Activated CD8-positive, alpha-beta memory T cell treated with anti-CD3 and anti-CD28 coated beads, Interleukin-2, amount 50 U/mL, for 24 hours (primary cell): ENCODE measurements at regions not wholly inside any gene's neighbourhood (a gene's known extent, or its start where the extent isn't known, plus 50 kb on each side); places are given as distances from the start of the nearest gene placed in this dataset.
"Not testable (repeated sequence)": the region's sequence is repeated elsewhere in the genome, so short reads cannot be mapped to it uniquely, and the experiment has no call there.

ENCODE experiments used
- DNase-seq: peaks from one replicate; pipeline ENCODE4 v3.0.0-alpha.2; 2020; ENCODE audit errors: extremely low read depth

DNA sequence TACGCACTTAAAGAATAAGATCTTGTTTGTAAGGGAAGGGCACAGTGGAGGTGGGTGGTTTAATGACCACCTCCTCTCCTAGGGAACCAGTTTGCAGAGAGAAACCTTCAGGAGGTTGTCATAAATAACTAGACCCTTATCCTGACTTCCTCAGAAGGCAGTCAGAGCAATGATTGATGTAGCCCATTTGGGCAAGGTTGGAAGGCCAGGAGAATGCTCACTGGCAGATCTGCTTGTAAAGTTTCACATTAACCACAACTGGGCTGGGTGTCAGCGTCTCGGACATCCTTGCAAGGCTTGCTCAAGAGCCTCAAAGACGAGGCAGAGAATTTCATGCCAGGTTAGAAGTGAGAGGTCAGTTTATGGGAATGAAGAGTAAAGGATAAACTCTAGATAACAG is 87.6 kb upstream of the TRABD2B start:
- DNase-seq = no peak

DNA sequence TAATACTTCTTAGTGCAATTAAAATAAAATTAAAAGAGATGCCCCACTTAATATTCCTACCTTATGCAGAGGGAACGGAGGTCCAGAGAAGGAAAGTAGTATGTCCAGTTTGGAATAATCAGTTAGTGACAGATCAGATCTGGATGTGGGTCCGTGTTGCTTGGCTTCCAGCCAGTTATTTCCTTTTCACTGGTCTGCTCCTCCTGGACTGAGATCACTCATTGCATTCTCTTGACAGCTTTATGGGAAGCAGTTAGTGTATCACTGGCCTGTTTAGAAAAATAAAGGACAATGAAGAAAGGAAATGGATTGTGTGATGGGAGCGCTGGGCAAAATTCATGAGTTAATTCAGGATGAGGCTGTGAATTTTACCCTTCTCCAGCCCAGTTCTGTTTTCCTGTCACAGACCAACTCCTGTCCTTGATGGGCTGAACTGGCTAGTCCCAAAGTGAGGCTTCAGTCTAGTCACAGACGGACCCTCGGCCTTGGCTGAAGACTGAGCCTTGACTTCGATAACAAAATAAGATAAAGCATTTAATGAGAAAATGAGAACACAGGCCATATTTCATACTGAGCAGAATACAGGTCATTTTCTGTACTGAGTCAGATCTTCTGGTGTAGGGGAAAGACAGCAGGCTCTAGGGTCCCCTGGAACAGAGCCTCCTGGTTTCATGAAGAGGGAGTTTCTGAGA is 85.2 kb upstream of the TRABD2B start:
- DNase-seq = no peak

DNA sequence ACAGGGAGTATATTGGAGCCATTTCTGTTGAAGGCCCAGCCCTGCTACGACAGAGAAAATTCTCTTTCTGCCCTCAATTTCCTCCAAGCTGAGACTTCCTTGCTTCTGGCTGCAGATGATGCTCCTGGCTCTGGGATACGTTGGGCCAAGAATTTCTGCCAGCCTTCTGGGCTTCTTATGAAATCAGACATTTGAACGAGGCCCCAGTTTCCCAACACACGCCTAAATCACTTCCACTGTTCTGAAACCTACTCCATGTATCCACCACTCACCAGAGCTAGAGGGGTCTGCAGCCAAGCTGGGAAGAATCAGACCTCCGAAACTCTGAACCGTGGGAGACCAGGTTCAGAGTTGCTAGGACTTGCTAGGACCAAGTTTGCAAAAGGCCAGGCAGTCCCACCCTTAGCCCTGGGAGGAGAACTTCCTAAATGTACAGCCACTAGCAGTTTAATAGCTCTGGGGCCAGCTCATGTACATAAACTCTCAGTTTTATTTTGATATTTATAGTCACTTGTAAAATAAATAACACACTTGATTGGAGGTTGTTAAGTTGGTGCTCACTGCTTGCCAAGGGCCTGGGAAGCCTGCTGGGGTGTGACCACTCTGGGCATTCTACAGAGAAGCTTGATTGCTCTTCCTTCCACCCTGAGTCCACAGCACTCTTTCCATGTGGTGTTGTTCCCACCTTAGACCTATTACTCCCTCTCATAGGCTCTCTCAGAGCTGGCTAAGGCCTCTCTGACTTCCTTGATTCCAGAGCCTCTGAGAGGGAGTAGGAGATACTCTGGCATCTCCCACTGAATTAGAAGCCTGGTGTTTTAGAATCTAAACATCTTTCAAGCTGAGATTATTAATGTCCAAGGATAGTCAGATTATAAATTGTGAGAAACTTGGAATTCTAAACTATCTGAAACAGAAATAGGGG is 83.4 kb upstream of the TRABD2B start:
- DNase-seq = no peak

DNA sequence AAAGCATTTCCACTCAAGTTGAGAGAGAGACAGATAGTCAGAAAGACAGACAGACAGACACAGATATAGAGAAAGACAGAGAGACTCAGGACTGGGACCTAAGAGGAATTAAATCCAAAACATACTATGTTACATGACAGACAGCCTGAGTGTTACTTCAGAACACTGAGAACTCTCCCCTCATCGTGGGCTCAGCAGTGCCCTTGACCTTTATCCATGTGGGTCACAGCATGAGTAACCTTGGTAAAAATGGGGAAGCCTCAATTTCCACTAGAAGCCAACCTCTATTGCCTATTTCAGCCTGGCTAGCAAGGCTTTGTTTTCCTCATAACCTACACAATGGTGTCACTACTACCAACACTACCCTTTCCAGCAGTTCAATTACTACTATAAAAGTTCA is 81.9 kb upstream of the TRABD2B start:
- DNase-seq = no peak

DNA sequence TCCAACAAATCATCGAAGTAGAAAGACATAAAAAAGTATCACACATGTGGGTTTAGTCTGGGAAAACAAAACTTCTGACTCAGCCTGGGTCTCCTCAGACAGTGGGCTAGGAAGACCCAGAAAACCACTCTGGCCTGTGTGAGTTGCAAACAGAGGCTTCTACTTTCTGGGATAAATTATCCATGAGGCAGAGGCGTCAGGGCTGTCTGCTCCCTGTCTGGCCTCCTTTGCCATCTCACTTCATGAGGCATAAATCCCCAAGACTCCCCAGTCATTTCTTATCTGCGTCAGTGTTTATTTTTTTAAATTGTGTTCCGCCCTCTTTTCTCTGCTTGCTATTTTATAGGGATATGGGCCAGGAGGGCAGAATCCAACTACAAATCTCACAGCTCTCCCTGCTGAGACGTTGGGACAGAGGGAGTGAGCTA is 80.6 kb upstream of the TRABD2B start:
- DNase-seq = no peak

DNA sequence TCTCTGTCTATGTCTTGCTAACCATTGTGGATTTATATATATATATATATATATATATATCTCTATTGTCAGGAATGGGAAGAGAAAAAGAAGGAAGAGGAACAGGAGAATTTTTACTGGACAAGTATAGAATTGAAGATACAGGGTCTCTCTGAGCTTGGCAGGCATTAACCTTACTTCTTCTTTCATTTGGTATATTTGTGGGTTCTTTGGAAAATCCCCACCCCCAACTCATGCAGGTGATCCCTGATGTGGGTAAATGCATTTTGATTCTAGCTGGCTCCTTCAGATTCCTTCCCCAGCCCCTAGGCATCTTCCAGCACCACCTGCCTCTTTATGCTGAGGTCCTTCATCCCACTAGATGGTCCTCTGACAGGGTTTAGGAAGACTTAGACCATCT is 78.8 kb upstream of the TRABD2B start:
- no peak for DNase-seq

DNA sequence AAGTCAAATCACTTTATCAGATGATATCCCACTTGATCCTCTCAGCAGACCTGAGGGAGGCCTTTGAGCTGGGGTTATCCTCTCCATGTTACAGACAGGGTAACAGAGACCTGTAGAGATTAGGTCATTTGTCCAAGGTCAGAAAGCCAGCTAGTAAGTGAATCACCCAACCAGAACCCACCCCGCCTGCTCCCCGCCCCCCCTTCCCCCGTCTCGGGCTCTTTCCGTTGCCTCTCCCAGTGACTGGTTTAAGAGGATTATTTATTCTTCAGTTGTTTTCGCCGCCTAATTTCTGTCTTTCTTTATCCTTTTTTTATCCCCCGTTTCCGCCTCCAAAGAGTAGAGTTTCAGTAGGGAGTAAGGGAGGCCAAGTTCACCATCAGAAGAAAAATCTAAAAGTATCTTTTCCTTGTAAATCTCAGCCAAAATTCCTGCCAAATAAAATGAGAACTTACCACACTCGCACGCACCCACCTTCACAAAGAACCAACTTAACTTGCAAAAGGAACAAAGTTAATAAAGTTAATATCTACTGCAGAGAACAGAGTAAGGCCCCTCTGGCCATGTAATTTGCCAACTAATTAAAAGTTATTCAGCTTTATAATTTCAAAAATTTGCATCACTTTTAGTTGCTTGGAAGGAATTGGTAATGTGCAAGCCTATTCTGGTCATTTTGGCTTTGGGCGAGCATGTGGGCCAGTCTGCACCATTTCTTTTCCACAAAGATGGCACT is 76.8 kb upstream of the TRABD2B start:
- DNase-seq = no peak

DNA sequence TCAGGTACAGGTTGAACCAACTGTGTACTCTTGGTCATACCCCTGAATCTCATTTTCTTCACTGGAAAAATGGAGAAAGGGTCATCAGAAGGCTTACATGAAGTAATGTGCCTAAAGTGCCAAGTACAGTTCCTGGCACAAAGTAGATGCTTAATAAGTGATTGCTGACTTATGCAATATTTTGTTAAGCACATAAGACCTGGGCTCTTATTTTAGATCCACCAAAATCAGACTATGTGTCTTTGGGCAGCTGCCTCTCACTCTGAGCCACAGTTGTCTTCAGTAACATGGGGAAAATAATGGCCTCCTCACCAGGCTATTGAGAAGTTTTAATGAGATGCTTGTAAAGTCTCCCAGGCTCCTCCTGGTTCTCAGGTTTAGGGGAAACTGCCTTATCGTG is 74.3 kb upstream of the TRABD2B start:
- DNase-seq = no peak

DNA sequence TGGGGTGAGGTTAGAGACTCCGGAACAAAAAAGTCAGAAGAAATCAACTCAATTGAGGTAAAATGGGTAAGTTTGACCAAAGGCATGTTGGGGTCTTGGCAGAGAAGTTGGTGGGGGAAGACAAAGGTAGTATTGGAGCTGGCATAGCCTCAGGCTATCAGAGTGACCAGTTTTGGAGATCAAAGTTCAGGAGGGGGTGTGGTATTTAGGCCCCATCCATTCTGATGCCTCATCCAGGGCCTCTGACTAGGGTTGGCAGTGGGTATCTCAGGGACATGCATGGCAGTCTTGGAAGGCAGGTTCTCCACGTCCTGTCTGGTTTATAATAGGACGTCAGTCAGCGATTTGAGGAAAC is 73.2 kb upstream of the TRABD2B start:
- no peak for DNase-seq

DNA sequence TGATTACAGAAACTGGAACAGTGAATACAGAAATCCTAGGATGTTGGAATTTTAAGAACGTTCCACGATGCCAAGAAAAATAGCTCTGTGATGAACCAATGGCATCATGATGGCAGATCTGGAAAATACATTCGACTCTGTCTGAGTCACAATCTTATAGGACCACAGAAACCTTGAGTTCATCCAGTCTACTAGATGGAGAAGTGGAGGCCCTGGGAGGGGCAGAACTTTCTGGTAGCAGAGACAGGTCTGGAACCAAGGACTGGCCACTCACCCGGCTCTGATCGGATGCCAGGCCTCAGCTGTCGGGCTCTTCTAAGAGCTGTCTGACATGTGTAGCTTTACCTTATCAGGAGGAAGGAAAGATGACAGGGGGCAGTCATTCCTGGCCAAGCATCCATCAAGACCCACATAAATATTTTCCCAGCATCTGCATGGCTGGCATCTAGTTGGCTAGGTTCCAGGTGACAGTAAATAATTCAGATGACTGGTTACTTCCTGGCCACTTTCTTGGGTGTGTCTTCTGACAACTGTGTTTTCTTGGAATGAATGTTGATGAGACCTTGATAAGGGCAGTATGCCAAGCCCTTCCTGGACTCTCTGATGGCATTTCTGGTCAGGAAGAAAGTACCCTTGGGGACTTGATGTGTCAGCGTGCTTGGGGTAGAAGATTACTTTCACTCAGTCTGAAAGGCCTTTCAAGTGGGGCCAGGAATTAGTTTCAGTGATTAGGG is 72.6 kb upstream of the TRABD2B start:
- DNase-seq = no peak

DNA sequence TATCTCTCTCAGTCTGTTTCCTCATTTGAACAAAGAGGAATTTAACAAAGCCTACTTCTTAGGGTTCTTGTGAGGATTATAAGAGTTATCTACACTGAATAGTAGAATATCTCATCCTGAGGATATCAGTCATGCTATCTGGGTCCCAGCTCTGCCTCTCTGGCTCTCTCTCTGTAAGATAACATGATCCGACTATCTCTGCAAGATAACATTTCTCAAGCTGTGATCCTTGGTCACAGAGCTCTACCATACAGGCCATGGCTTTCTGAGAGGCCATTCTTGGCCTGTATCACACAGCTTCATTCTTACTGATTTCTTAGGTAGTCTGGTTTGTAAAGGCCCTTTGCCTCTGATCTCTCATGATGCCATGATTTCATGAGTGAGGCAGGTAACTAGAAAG is 71.0 kb upstream of the TRABD2B start:
- DNase-seq = no peak

DNA sequence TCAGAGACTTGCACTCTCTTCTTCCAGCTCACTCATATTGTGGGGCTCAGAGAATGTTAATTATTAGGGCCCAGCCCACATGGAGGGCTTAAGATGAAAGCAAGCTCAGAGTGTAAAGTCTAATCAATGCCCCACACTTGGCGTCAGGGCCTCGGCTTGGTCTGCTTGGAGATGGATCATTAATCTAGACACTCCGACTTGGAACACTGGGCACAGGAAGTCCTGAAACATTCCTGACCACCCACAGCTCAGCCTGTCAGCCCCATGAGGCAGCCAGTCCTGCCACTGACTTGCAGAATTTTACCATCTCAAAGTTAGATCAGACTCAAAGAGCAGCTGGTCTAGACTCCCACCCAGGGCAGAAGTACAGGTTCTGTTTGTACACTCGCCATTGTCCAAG is 69.8 kb upstream of the TRABD2B start:
- no peak for DNase-seq

DNA sequence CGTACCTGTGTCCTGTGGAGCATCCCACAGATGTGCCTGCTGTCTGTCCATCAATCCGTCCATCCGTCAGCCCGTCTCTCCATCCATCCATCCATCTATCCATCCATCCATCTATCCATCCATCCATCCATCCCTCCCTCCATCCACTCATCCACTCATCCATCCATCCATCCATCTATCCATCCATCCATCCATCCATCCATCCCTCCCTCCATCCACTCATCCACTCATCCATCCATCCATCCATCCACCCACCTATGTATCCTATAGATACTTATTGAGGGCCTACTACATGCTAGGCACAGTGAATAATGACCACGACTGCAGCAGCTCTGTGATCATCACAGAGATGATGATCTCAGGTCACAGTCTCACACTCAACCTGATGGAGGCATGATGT is 67.5 kb upstream of the TRABD2B start:
- not testable (repeated sequence) for DNase-seq

DNA sequence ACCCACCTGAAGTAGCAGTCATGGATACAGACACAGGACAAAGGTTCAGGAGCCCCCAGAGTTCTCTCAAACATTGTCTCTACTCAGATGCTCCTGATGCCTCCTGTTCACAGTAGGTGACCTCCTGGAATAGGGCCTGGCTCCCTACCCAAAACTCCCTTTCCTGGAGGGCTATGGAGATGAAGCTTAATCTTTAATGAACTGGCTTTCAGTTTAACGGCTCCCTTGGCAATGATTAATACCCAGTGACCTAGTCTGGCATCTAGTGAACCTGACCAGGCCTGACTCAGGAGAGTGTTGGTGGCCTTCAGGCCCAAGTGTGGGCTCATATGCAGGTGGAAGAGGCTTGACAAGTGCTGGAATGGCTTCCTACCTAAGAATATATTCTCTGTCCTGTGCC is 65.2 kb upstream of the TRABD2B start:
- DNase-seq = no peak

DNA sequence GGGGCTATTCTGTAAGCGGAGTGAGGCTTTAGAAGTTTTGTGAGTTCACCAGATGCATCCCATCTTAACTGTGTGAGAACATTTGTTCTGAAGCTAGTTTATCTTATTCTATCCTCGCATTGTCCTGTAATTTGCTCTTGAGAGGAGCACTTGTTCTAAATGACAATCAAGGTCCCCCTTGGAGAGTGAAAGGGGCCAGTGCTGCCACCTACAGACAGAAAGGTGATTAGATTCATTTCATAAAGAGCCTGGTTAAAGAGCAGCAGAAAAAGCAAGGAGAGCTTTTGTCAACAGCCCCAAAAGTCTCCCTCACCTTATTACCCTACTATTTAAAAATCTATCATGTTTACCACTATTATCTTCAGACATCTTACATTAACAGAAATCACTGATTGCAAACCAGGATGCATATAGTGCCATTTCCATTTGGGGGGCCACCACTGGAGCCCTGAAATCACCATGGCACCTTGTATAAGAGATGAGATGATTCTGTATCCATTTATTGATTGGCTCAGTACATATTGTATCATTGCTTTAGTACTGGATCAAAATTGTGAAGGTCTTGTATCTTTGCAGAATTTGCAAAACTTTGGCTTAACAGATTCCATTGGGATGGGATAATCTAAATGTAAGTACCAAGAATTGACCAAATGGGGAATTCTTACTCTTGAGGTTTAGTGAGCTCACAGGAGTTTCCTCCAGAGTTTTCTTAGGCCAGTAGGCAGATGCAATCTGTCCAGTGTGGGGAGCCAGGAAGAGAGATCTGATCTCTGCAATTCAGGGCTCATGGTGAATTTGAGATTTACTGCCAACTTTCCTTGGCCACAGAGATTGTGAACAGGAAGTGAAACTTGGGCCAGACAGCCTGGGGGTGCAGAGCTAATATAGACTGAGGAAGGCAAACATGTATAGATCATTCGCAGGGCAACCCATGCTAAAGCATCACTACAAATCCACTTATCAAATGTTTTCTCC is 64.3 kb upstream of the TRABD2B start:
- no peak for DNase-seq

DNA sequence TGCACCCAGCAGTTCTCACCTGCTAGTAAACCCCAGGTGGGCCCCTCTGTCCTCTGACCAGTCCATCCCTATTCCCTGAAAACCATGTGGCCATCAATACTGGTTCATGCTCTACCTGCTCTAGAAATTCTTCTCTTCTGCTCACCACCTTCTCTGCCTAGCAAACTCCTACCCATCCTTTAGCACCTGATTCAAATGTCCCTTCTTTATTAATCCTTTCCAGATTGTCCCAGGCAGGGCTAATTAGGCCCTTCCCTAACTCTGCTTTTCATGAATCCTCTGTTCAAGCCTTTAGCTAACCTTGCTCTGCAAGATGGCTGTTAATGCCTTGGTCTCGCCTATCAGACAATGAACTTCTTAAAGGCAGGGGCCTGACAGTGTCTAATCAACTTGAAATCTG is 62.1 kb upstream of the TRABD2B start:
- DNase-seq = no peak

DNA sequence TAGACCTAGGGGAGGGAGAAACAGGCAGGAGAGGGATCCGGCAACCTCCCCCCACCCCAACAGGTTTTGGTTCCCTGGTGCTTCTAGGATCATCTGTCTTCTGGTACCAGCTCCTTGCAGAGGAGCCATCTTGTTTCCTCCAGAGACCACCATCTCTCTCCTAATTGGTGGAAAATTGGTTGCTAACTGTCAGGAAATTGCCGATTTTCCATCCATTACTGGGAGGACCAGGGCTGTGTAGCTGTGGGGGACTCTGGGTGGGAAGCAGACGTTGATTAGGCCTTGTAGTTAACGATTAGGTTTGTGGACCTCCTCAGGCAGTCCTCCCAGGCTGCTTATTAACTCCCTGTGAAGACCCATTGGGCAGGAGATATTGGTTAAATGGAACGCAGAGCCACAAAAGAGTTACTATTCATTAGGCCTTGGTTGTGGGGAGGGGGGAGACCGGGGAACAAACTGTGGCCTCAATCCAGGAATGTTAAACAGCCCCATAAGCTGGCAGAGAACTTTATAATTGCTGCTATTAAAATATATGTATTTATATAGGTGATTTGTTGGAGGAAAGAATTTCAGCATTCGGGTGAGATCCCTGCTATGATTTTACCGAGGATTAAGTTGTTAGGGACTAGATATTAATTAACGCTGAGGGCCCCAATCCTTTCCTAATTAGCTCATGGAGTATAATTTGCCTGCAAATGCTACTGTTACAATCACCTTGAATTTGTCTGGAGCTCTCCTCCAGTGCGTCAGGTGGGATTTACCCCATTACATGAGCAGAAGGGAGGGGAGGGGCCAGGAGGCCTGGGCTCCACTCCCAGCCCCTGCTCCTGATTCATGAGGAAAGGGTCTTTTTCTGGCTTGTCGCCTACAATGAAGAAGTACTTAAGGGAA is 61.2 kb upstream of the TRABD2B start:
- DNase-seq = no peak

DNA sequence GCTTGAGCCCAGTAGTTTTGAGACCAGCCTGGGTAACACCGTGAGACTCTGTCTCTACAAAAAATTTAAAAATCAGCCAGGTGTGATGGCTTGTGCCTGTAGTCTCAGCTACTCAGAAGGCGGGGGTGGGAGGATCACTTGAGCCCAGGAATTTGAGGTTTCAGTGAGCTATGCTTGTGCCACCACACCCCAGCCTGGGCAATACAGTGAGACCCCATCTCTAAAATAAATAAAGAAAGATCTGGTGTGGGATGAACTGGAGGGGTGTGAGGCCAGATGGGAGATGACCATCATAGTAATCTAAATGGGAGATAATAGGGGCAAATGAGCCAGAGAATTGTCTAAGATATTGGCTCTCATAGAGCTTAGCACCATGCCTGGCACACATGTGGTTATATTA is 60.1 kb upstream of the TRABD2B start:
- DNase-seq = no peak

DNA sequence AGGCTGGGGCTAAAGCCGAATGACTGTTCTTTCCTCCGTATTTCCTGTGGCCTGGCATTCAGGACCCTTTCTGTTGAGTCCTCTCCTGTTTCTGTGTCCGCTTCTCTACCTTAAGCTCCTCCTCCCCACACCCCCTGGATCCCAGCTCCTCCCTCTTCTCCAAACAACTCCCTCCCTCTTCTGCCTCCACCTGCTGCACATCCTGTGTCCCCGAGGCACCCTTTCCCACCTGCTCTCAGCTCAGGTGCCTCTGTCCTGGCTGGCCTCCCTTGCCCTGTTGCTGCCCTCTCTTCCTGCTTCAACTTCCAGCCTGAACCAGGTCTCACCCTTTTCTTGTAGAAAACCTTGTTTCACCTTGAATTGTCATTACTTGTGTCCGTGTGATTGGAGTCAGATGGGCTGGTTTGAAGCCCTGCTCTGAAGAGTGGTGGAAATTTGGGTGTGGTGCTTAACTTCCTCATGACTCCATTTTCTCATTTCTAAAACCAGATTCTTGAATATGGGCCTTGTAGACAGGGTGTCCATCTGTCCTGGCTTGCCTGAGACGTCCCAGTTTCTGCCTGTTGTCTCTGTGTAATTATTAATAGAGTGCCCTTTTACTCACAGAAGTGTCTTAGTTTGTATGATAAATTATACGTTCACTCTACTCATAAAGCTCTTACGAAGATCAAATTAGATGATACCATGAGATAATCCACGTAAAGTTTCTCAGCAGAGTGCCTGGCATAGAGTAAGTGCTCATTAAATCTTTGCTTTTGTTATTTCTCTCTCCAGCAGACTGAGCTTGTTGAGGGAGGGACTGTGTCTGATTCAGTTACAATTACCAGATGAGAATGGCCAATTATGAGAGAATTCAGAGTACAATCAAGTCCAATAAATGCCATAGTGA is 58.9 kb upstream of the TRABD2B start:
- no peak for DNase-seq
